ENCODE measurements at regions not wholly inside any gene's neighbourhood (a gene's known extent, or its start where the extent isn't known, plus 50 kb on each side); places are given as distances from the start of the nearest gene placed in this dataset.
A peak's percentile ranks its signal among the peaks of the same experiment; 100 is the strongest.

- no peaks in the 10 kb centered on the region for H3K9me3 ChIP-seq (replicated peaks; ENCODE audit: control insufficient read depth, insufficient read depth, low read length)
- H3K9me1 ChIP-seq (replicated peaks; ENCODE audit: control insufficient read depth, extremely low read depth, insufficient read depth, low read length) = no peaks in the 10 kb centered on the region
- intact Hi-C loops (cut with micrococcal nuclease) = no loop called here
- H2AFZ ChIP-seq (ENCODE audit: low read depth, low read length) = no peak overlapping the region
- H3K27me3 ChIP-seq (ENCODE audit: control insufficient read depth in 2 of 2, insufficient read depth in 2 of 2, low read length in 2 of 2) = peaks cover 15 to 16% of the 10 kb centered on the region in 2 experiments
- DNase-seq (ENCODE audit: low read depth, low spot score) (no peak), FAIRE-seq (peak; percentile 52)
- H3K36me3 ChIP-seq (ENCODE audit: control insufficient read depth in 2 of 2, extremely low read depth in 1 of 2, insufficient read depth in 2 of 2, low read length in 2 of 2) = no peaks in the 10 kb centered on the region
- H3K79me2 ChIP-seq (ENCODE audit: control insufficient read depth, insufficient read depth, low read length) = no peaks in the 10 kb centered on the region
- ChIA-PET CTCF (interaction anchor here (1.0 to 1.6 kb wide), 3 partner anchors 14 to 354 kb away, joined by 3 to 5 read pairs (median 4); no protein-coding TSS in a partner anchor), POLR2A (no interaction called here)
- H3K27ac ChIP-seq (ENCODE audit: insufficient read depth, low read depth, low read length) = no peak overlapping the region
- dilution Hi-C loops (cut with MboI; ENCODE audit: extremely low pct_ligation_motif_present, low sequenced_read_pairs) = loop anchor here (25.0 kb wide), 1 partner anchor 214 kb away; no protein-coding TSS in a partner anchor
- no peak overlapping the region for H3K9ac ChIP-seq (replicated peaks; ENCODE audit: extremely low read depth, insufficient read depth, low read length)
- H3K4me2 ChIP-seq (ENCODE audit: insufficient read depth, low read length) = no peak overlapping the region
- H3K4me3 ChIP-seq (replicated peaks in 1 of 3; ENCODE audit: insufficient read depth in 1 of 3, low read depth in 1 of 3, low read length in 3 of 3) = no peak overlapping the region
- no TSS peak for BruUV-seq (replicated peaks)
- no peaks in the 10 kb centered on the region for H4K20me1 ChIP-seq (replicated peaks; ENCODE audit: control insufficient read depth, extremely low read depth, insufficient read depth, low read length)
- TF ChIP-seq MYC (IDR thresholded peaks at IDR 0.05; ENCODE audit: low read depth, low read length) (no peak), CTCF (IDR thresholded peaks at IDR 0.05; ENCODE audit: extremely low read depth in 1 of 2, insufficient read depth in 1 of 2, low read depth in 1 of 2, low read length in 2 of 2) (no peak), POLR2AphosphoS5 (IDR thresholded peaks at IDR 0.05; ENCODE audit: insufficient read depth, low read depth, low read length) (no peak), GATA2 (IDR thresholded peaks at IDR 0.05; ENCODE audit: insufficient read depth, insufficient read length, low read depth, low read length) (no peak), POLR2A (IDR thresholded peaks at IDR 0.05; ENCODE audit: low read depth, low read length) (no peak)
- TF ChIP-seq, protein P1, sequence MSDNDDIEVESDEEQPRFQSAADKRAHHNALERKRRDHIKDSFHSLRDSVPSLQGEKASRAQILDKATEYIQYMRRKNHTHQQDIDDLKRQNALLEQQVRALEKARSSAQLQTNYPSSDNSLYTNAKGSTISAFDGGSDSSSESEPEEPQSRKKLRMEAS (IDR thresholded peaks at IDR 0.05; ENCODE audit: insufficient read depth, insufficient read length) = no peak
- no peaks in the 10 kb centered on the region for H3K4me1 ChIP-seq (ENCODE audit: control insufficient read depth, extremely low read depth, insufficient read depth, low read length)
Measured at GRCh38 chr4:145248502-145248901, 68.1 kb upstream of the OTUD4 start.

Data from endothelial cell of umbilical vein (primary cell).